Thyroid gland (tissue), 4 donors: ENCODE measurements at regions not wholly inside any gene's neighbourhood (a gene's known extent, or its start where the extent isn't known, plus 50 kb on each side); places are given as distances from the start of the nearest gene placed in this dataset.

Experiments
- POLR2A ChIP-seq, 2 donors: fragments of 450-650 bp; IDR thresholded peaks; one replicate each; pipeline ENCODE4 v1.6.1; 2017; ENCODE audit warnings: antibody characterized with exemption in 2 of 2, mild to moderate bottlenecking in 2 of 2, moderate library complexity in 1 of 2
- TF ChIP-seq, protein P1 (sequence below), 6 experiments: fragments of 200-600 bp in 3 of 6; fragments of 450-650 bp in 3 of 6; sonication (generic) in 3 of 6; IDR thresholded peaks; one replicate each; pipeline ENCODE4 v1.5.1; 2016 to 2019; ENCODE audit warnings: antibody characterized with exemption in 6 of 6, mild to moderate bottlenecking in 2 of 6, inconsistent platforms in 1 of 6, moderate library complexity in 1 of 6

DNA sequence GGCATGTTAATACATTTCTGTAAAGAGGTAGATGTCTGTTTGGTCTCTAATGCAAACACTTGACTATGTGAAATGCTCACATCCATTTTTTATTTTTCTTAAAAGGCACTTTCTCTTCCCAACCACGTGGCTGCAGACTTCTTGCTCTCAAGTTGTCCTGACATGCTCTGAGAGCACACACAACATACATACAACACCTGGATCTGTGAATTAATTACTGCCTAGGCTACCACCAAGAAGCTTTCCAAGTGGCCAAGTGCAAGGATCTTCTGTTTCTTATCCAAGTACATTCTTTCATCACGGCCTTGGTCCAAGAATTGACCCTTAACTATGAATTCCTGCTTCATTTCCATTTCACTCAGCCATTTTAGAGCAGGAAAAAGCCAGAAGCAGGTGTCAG lies 110.8 kb downstream of the SPRY1 start:
- TF ChIP-seq, protein P1, sequence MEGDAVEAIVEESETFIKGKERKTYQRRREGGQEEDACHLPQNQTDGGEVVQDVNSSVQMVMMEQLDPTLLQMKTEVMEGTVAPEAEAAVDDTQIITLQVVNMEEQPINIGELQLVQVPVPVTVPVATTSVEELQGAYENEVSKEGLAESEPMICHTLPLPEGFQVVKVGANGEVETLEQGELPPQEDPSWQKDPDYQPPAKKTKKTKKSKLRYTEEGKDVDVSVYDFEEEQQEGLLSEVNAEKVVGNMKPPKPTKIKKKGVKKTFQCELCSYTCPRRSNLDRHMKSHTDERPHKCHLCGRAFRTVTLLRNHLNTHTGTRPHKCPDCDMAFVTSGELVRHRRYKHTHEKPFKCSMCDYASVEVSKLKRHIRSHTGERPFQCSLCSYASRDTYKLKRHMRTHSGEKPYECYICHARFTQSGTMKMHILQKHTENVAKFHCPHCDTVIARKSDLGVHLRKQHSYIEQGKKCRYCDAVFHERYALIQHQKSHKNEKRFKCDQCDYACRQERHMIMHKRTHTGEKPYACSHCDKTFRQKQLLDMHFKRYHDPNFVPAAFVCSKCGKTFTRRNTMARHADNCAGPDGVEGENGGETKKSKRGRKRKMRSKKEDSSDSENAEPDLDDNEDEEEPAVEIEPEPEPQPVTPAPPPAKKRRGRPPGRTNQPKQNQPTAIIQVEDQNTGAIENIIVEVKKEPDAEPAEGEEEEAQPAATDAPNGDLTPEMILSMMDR (IDR thresholded peaks at IDR 0.05) = no peak
- TF ChIP-seq POLR2A (IDR thresholded peaks at IDR 0.05) = no peak
